ENCODE measurements at regions not wholly inside any gene's neighbourhood (a gene's known extent, or its start where the extent isn't known, plus 50 kb on each side); places are given as distances from the start of the nearest gene placed in this dataset.

- H3K27me3 ChIP-seq, result no peaks in the 10 kb centered on the region
- H3K4me3 ChIP-seq, result no peak overlapping the region
- no peaks in the 10 kb centered on the region for H3K9me3 ChIP-seq
- TF ChIP-seq CTCF (IDR thresholded peaks at IDR 0.05) (no peak), POLR2A (IDR thresholded peaks at IDR 0.05) (no peak)
- DNase-seq, result peak in 1 of 3 donors; percentile 36
- H3K27ac ChIP-seq, result no peak overlapping the region
- no peaks in the 10 kb centered on the region for H3K36me3 ChIP-seq
- H3K4me1 ChIP-seq, result peaks cover 0 to 20% (median 14%) of the 10 kb centered on the region in 4 donors
These were observed 134.0 kb downstream of the TOMM20 start for GRCh38 chr1:234994436-234995295.

GRCh38 chr1:234992065-234992464, 136.6 kb downstream of the TOMM20 start:
- Histone ChIP-seq H3K27ac (no peak overlapping the region), H3K4me3 (no peak overlapping the region), H3K9me3 (no peaks in the 10 kb centered on the region), H3K27me3 (no peaks in the 10 kb centered on the region), H3K36me3 (no peaks in the 10 kb centered on the region), H3K4me1 (peaks cover 6 to 16% (median 10%) of the 10 kb centered on the region in 4 donors)
- TF ChIP-seq CTCF (IDR thresholded peaks at IDR 0.05) (no peak), POLR2A (IDR thresholded peaks at IDR 0.05) (no peak)
- DNase-seq, result peak in 1 of 3 donors; percentile 4

- no peak for DNase-seq
- no peak overlapping the region for H3K4me3 ChIP-seq
- H3K27me3 ChIP-seq, result no peaks in the 10 kb centered on the region
- H3K9me3 ChIP-seq, result no peaks in the 10 kb centered on the region
- H3K27ac ChIP-seq, result peak overlapping the region in 1 of 4 donors; percentile 3
- peaks cover 0 to 17% (median 15%) of the 10 kb centered on the region in 4 donors for H3K4me1 ChIP-seq
- no peaks in the 10 kb centered on the region for H3K36me3 ChIP-seq
- TF ChIP-seq CTCF (IDR thresholded peaks at IDR 0.05), result no peak
- no peak for TF ChIP-seq POLR2A (IDR thresholded peaks at IDR 0.05)
These were observed 137.5 kb downstream of the TOMM20 start for GRCh38 chr1:234990874-234991801.

- Histone ChIP-seq H3K27ac (peak overlapping the region in 1 of 4 donors; percentile 89), H3K36me3 (no peaks in the 10 kb centered on the region), H3K4me1 (peaks cover 0 to 18% (median 15%) of the 10 kb centered on the region in 4 donors), H3K27me3 (no peaks in the 10 kb centered on the region), H3K9me3 (no peaks in the 10 kb centered on the region), H3K4me3 (no peak overlapping the region)
- TF ChIP-seq CTCF (IDR thresholded peaks at IDR 0.05) (no peak), POLR2A (IDR thresholded peaks at IDR 0.05) (no peak)
- DNase-seq, result no peak
These were observed 138.3 kb downstream of the TOMM20 start for GRCh38 chr1:234990328-234990675.

GRCh38 chr1:234989479-234990327, 138.9 kb downstream of the TOMM20 start:
- DNase-seq, result peak in 1 of 3 donors; percentile 32
- H3K4me3 ChIP-seq, result no peak overlapping the region
- peak overlapping the region in 3 of 4 donors; percentile 10 to 89 (median 71) for H3K27ac ChIP-seq
- no peak for TF ChIP-seq CTCF (IDR thresholded peaks at IDR 0.05)
- TF ChIP-seq POLR2A (IDR thresholded peaks at IDR 0.05), result no peak
- no peaks in the 10 kb centered on the region for H3K27me3 ChIP-seq
- H3K9me3 ChIP-seq, result no peaks in the 10 kb centered on the region
- H3K36me3 ChIP-seq, result no peaks in the 10 kb centered on the region
- peaks cover 0 to 24% (median 18%) of the 10 kb centered on the region in 4 donors for H3K4me1 ChIP-seq
